GDM1 (cell line): ENCODE measurements at regions not wholly inside any gene's neighbourhood (a gene's known extent, or its start where the extent isn't known, plus 50 kb on each side); places are given as distances from the start of the nearest gene placed in this dataset.

Experiments
- DNase-seq: peaks from one replicate; lab custom pipeline; 2025; lab: John Stamatoyannopoulos, UW

DNA sequence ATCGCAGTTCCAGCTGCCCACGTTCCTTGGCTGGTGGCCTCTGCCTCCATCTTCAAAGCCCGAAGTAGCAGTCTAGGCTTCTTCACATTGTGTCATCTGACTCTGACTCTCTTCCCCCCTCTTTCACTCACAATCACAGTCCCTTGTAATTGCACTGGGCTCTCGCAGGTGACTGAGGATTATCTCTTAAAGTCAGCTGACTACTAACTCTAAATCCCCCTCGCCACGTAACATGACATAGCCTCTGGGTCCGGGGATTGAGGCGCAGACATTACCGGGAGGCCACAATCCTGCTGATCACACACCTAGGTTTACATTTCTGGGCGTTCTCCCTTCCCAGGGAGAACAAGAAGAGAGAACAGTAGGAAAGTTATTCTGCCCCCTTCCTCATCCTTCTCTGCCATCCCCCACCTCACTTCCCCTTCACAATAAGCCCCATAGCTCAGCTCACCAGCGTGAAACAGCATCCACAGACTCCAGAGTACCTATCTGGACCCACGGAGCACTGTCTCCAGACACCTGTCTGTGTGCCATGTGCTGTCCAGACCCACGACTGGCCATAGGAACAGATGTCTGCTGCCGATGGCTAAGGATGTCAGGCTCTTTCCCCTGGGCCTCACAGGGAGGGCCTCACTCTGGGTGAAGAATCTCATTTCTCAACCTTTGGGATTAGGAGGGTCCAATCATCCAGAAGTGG lies 64.3 kb upstream of the FZD7 start:
- no peak for DNase-seq

DNA sequence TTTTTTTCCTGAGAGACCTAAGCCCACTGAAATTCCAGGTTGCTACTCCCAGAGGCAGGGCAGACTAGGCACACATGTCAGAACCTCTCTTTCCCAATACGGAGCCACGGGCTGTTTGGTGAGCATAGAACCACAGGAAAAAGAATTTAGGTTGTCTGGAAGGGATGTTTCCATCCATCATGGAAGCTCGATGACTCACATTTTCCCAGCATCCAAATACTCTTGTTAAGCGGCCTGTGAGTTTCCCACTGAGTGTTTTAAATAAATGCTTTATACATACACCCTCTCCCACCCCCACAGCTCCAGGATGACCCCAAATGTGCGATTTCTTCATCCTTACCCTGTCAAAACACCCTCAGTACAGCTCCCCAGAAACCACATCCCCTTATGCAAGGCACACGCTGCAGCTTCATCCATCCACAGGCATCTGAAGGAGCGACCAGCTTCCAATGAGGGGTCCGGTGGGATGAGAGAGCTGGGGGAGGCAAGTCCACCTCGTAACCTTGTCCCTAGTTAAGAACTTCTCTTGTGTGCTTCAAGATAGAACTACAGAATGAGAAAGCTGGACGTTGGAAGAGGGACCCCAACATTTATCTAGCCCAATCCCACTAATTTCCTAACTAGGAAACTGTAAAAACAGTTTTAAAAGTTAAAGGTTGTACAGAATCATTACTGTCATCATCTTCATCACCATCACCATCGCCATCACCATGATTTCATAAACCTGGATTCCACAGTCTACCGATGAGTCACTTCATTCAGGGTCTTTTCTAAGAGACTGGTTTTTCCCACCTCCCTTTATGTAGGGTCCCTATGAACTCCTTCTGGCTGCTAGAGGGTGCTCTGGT lies 63.5 kb upstream of the FZD7 start:
- DNase-seq: no peak

DNA sequence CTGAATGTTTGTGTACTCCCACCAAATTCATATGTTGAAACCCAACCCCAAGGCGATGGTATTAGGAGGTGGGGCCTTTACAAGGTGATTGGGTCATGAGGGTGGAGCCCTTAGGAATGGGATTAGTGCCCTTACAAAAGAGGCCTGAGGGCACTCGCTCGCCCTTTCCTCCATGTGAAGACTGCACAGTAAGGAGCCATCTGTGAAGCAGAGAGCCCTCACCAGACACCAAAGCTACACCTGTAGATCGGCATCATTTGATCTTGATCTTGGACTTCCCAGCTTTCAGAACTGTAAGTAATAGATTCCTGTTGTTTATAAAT lies 62.9 kb upstream of the FZD7 start:
- DNase-seq: no peak

DNA sequence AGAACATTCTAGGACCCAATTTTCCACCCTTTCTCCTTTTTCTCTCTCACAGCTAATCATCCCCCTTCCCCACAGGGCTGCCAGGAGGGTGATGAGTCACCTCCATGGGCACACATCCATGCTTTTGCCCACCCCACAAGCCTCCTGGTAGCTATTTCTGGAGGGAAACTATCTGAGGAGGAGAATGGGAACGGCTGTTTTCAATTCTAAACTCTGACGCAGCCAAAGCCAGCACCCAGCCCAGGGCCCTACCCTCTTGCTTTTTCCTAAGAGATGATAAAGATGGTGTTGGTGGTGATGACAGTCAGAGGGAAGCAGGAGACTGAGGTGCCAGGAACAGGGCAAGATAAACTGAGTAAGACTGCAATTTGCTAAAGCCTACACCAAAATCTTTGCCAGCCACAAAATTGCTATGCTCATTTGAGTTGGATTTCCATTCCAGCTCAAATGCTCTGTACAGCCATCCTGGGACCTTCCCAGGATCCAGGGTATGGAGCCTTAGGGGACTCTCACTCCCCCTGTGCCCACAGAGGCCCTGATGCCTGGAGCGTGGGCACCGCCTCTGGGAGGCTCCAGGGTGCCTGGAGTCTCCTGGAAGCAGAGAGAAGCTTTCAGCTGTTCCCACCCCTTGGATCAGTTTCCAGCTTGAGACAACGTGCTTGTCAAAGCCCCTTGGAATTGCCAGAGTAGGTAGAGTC lies 62.0 kb upstream of the FZD7 start:
- no peak for DNase-seq

DNA sequence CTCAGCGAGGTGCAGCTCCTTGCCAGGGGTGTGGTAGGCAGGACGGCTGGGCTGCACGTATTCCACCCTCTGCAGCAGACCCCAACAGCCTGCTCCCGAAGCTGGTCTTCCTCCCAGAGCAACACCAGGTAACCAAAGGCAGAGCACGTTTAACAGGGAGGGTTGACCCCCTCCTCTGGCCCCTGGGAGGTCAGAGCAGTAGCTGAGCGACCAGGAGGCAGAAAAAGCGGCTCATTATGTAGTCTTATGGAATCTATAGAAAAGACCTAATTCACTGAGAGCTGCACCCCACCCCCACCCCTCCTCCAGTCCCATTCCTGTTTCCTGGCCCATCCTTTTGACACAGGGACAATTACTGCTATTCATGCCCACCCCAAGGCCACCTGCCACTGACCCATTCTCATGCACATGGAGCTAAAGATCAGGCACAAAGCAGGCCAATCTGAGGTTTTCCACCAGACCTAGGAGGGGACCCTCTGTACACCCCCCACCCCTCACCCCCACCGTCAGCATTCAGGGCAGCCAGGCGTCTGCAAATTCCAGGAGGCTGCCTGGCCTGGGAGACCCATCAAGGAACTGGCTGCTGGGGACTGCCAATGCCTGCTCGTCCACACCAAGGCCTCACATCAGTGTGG lies 60.9 kb upstream of the FZD7 start:
- DNase-seq: no peak

DNA sequence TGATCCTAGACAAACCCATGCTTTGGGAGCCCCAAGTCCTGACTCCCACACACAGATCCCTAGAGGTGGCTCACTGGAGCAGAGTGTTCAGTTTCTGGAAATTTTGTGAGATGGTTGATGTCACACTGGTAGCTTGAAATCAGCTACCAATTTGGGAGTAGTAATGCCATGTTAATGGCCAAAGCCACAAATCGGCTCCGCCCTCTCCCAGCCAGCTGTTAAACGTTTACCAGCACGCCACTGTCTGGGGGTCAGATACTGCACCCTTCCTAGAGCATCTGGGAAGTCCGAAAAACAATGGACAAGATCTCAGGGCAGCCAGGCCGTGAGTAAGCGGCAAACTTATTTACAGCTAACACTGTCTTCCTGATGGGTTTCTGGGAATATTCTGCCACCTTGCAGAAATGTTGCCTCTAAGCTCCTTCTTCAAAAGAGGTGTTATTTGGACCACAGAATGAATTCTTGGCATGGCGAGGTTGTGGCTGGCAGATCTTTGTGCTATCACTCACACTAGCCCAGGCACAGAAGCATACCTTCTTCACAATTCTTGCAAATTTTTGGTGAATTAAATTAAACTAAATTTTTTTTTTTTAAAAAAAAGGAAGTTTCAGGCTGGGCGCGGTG lies 60.2 kb upstream of the FZD7 start:
- DNase-seq: no peak

DNA sequence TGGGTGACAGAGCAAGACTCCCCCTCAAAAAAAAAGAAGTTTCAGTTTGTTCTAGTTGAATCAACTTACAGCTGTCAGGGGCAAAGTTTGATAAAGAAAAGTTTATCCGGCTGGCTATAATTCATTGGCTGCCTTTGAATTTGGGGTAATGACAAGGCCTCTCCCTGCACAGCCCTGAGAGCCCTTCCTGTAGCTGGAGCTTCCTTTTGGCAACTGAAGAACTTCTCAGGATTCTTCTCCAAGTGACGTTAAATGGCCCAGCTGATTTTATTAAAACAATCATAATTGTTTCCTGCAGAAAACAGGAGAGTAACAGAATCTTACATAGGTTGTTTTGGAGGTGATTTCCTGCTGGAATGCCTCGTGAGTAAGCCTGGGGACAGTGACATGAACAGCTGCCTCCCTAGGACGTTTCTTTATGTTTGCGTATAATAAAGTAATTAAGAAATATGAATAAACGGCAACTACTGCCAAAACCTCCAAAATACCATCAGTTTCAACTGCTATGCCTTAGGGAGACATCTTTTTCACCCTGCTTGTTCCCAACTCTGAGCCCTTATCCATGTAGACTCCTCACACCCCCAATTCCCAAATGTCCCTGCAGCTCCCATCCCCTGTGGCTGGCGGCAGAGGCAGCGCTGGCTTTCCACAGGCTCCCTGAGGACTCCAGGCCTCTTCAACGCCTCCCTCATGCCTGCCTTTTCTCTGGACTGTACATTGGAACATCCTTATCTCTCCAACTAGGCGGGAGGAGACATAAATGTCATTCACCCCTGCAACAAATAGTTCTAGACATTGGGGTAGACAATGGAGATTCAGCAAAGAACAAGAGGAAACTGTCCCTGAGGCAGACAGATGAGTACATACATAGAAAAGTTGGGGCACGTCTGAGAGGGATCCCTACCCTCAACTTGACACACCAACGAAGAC lies 59.2 kb upstream of the FZD7 start:
- no peak for DNase-seq

DNA sequence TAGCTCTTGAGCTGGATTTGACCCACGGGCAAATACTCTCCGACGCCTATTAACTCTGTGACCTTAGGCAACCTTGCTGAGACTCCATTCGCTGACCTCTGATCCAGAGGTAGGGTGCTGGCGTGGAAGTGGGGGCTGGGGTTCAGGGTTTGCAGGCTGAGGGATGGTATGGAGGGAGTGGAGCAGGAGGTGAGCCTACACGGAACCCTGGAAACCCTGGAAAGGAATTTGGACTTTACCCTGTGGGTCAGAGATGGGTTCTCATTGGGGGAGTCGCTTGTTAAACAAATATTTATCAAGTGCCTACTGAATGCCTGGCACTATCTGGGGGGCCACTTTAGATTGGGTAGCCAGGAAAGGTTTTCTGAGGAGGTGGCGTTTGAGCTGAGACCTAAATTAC lies 58.2 kb upstream of the FZD7 start:
- DNase-seq: no peak

DNA sequence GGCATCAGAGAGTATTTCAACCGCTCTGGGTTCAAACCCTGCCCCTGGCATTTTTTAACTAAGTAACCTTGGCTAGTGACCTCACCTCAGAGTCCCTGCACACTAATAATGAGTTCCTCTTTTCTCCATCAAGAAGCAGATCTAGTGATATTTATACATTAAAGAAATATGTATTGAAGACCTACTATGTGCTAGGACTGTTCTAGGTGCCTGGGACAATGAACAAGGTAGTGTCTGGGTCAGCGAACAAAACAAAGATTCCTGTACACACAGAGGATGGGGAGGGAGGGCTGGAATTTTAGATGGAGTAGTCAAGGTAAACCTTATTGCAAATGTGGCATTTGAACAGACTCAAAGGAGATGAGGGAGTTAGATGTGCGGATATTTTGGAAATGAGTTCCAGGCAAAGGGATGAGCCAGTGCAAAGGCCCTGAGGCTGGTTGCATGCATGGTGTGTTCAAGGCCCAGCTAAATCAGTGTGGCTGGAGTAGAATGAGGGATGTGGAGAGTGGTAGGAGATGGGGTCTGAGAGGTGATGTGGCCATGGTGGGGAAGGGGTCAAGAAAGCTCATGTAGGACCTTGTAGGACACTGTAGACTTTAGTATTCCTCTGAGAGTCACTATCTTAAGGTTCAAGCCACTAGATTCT lies 57.6 kb upstream of the FZD7 start:
- no peak for DNase-seq

DNA sequence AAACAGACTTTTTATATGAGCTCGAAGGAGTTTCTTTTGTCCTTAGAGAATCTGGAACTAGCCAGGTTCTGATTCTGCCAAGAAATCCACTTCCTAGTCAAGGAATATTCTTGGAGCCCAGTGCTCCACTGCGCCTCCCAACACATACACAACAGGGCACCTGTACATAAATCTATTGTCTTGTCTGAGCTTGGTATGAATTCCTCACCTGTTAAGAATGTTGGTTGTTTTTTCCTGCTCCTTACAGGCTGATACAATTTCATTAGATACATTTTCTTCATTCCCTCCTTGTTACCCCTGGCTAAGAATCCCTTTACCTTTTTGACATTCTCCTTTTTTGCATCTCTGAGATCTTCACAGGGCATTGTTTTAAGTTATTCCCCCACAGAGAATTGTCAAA lies 56.0 kb upstream of the FZD7 start:
- DNase-seq: no peak

DNA sequence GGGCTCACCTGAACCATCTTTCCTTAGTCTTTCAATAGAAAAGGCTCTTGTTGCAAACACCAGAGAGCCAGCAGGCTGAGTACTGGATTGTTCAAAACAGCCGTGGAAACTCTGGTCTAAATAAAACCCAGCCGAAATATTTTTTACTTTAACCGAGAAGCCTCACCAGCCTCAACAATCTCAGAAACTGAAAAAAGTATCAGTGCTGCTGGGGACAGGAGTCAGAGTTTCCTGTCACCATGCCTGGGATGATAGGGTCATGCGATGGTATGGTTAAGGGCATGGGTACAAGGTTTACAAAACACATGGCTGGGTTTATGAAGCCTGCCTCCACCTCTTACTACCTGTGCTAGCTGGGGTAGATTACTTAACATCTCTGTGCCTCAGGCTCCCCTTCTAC lies 55.3 kb upstream of the FZD7 start:
- no peak for DNase-seq

DNA sequence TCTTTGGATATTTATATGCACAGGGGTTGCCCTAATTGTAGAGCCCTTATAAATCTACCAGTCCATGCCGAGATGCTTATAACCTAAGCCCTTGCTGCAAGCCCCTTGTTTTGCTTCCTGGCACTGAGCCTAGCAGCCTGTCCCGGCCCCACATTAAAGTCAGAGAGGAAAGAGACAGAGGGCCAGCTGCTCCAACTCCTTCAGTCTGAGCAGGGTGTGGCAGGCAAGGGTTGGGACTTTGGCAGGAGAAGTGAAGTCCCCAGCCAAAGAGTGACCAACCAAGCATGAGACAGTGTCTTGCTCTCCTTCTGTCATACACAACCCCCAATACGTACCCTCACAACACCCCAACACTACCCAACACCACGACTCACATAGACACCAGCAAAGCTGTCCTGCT lies 54.7 kb upstream of the FZD7 start:
- DNase-seq: no peak

DNA sequence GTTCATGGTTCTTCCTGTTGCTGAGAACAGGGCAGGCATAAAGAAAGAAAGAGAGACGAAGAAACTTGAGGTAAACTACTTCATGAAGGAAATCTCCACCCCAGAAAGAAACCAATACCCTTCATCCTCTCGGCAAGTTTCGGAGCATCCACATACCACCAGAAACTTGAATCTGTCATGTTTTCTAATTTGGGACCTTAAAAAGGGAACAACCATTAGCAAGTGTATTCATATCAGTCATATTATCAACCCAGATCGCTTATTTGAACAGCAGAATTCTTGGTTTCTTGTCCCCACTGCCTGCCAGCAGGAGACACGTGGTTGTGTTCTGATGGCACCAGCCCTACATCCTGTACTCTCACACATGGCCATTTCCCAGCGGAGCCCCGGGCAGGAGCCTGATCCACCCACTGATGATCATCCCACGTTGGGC lies 53.2 kb upstream of the FZD7 start:
- no peak for DNase-seq

DNA sequence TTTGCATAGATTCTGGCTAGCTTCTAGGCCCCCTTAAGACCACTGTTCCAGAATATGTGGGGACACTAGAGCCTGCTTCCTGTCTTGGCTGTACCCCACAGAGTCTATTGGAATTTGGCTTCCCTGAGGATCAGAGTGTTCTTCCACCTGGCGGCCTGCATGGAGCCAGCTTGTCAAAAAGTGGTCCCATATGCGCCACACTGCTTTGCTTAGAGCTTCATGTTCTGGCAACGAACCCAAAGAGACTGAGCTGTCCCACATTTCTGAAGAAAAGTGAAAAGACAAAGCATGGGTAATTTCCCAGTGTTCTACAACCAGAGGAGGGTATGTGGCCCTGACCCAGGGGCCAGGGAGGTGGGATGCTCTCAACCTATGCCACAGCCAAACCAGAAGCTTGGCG lies 52.7 kb upstream of the FZD7 start:
- DNase-seq: no peak

DNA sequence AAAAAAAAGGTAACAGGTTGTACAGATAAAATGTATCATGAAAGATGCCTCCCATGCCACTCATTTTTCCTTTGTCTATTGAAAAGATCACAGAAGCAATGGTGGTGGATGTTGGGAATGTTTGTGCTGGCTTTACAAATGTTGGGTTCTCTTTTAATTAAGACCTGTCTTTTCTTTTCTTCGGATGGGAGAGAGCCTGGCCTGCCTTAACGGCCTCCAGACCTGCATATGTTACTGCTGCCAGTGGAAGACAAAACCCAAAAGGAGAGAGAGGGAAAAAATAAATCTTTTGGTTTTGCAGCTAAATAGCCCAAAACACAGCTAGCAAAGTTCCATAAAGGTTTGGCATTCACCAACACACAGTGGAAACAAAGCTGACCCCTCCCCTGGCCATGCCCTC lies 50.5 kb upstream of the FZD7 start:
- no peak for DNase-seq

DNA sequence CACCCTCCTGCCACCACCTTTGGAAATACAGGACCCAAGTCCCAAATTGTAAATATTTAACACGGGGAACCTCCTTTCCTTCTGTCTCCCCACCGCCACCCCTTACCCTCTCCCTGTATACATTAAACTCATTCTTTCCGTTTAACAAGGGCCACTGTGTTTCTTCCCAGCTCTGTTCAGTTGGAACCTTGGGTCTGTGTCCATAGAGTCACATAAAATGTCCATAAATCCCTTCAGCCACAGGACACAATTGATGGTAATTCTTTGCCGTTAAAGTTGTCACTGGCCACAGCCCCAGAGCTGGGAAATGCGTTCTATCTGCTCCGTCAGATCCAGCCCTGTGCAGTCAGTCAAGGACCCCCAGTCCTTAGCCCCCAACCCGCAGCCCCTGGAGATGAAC lies 49.9 kb upstream of the FZD7 start:
- no peak for DNase-seq
